ENCODE measurements at regions not wholly inside any gene's neighbourhood (a gene's known extent, or its start where the extent isn't known, plus 50 kb on each side); places are given as distances from the start of the nearest gene placed in this dataset.

- Histone ChIP-seq H3K9me3 (no peaks in the 10 kb centered on the region), H3K4me3 (no peak overlapping the region), H3K36me3 (ENCODE audit: low read depth) (no peaks in the 10 kb centered on the region), H3K4me1 (ENCODE audit: low read depth) (no peaks in the 10 kb centered on the region)
- intact Hi-C loops (cut with DNase I, micrococcal nuclease) = no loop called here
- DNase-seq (no peak), ATAC-seq (no peak)
- TF ChIP-seq CTCF (IDR thresholded peaks at IDR 0.05) = no peak
Observed at GRCh38 chr12:45637706-45638105, 91.8 kb upstream of the ARID2 start.

DNA sequence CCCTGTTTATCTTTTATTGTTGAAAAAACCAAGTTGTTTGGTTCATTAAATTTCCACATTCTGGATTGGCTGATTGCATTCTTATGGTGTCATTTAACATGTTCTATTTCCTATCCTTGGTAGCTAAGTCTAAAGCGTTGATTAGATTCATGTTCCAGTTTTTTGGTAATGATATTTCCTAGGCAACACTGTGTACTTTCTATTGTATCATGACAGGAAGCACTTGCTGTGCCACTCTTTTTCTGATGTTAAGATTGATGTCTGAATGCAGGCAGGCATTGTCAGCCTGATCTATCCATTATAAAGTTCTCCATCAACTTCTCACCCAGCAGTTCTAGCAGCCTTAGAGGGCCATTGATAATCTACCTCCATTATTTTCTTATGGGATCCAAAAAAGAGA is 91.1 kb upstream of the ARID2 start:
- no peak for TF ChIP-seq CTCF (IDR thresholded peaks at IDR 0.05)
- Histone ChIP-seq H3K4me1 (ENCODE audit: low read depth) (no peaks in the 10 kb centered on the region), H3K9me3 (no peaks in the 10 kb centered on the region), H3K36me3 (ENCODE audit: low read depth) (no peaks in the 10 kb centered on the region), H3K4me3 (no peak overlapping the region)
- intact Hi-C loops (cut with DNase I, micrococcal nuclease) = no loop called here
- DNase-seq (no peak), ATAC-seq (no peak)

- DNase-seq = peak in 1 of 3 donors; percentile 8
- no peak overlapping the region for H3K4me3 ChIP-seq
- intact Hi-C loops (cut with DNase I, micrococcal nuclease) = no loop called here
- H3K4me1 ChIP-seq (ENCODE audit: low read depth) = no peaks in the 10 kb centered on the region
- H3K9me3 ChIP-seq = no peaks in the 10 kb centered on the region
- TF ChIP-seq CTCF (IDR thresholded peaks at IDR 0.05) = no peak
- no peaks in the 10 kb centered on the region for H3K36me3 ChIP-seq (ENCODE audit: low read depth)
- ATAC-seq = peak; percentile 41
Observed at GRCh38 chr12:45644541-45644940, 85.0 kb upstream of the ARID2 start.

DNA sequence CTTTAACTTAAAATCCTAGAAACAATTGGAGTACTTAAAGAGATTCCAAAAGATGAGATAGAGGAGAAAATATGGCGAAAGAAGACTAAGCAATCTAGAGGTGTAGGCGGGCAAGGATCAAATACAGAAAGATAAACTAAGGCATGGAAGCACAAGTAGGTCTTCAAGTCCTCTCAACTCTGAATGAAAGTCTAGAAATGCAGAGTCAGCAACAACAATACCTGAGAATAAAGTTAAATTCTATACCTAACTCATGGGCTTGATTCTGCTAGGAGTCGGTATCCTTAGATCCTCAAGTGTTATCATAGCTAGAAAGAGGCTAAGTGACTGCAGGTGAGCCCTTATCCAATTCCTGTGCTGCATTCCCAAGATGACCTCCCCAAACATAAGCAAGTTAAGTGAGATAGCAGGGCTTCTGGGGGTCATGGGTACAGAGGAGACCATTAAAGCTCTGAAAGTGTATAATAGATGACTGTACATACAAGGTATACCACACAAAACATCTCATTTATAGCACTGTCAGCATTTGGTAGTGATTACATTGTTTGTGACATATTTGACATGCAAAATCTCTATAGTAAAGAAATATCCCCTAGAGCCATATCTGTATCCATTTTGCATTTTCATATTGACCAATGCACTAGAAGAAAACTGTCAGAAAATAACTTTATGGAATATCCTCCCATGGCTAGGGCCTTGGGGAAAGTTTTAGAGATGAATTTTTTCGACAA is 82.5 kb upstream of the ARID2 start:
- intact Hi-C loops (cut with DNase I, micrococcal nuclease) = no loop called here
- no peak for TF ChIP-seq CTCF (IDR thresholded peaks at IDR 0.05)
- H3K4me3 ChIP-seq = no peak overlapping the region
- H3K9me3 ChIP-seq = no peaks in the 10 kb centered on the region
- no peak for DNase-seq
- ATAC-seq = no peak
- H3K4me1 ChIP-seq (ENCODE audit: low read depth) = no peaks in the 10 kb centered on the region
- no peaks in the 10 kb centered on the region for H3K36me3 ChIP-seq (ENCODE audit: low read depth)

DNA sequence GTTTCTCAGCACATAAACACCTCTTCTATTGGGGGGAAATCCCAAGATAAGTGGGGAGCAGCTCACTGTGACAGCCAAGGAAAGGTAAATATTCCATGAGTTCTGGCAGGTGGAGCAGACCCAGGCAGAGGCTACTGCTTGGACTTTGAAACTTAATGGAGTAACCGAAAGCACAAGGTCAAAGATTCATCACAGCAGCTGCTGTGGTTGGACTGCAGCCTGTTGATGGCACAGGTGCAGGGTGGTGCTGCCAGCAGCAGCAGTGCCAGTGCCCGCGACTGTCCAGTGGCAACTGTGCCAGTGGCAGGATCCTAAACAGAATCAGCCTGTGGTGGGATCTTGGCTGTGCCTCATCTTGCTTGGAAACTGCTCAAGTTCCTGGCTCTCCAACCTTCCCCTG is 81.4 kb upstream of the ARID2 start:
- peak; percentile 87 for ATAC-seq
- Histone ChIP-seq H3K9me3 (no peaks in the 10 kb centered on the region), H3K4me3 (no peak overlapping the region), H3K36me3 (ENCODE audit: low read depth) (no peaks in the 10 kb centered on the region), H3K4me1 (ENCODE audit: low read depth) (no peaks in the 10 kb centered on the region)
- no peak for TF ChIP-seq CTCF (IDR thresholded peaks at IDR 0.05)
- peak in 2 of 3 donors; percentile 40 to 53 for DNase-seq
- intact Hi-C loops (cut with DNase I, micrococcal nuclease) = no loop called here

DNA sequence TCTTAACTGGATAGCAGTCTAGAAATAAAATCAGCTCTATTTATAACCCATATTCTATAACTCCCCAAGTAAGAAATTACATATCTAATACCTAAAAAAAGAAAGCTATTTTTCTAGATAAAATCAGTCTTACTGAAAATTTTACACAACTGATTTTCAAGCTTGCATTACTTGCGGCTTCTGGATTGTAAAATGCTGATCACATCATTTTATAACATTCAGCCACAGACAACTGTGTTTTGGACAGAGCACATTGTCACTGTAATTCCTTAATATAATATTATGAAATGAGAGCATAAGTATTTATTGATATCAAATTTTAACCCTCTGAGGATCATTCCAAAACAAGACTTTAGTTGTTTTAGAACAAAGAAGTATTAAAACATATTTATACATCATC is 78.5 kb upstream of the ARID2 start:
- H3K9me3 ChIP-seq = no peaks in the 10 kb centered on the region
- ATAC-seq = no peak
- no peak for TF ChIP-seq CTCF (IDR thresholded peaks at IDR 0.05)
- H3K36me3 ChIP-seq (ENCODE audit: low read depth) = no peaks in the 10 kb centered on the region
- intact Hi-C loops (cut with DNase I, micrococcal nuclease) = no loop called here
- DNase-seq = no peak
- no peak overlapping the region for H3K4me3 ChIP-seq
- no peaks in the 10 kb centered on the region for H3K4me1 ChIP-seq (ENCODE audit: low read depth)
